A549 (cell line): ENCODE measurements at regions not wholly inside any gene's neighbourhood (a gene's known extent, or its start where the extent isn't known, plus 50 kb on each side); places are given as distances from the start of the nearest gene placed in this dataset.
A peak's percentile ranks its signal among the peaks of the same experiment; 100 is the strongest.

Experiments
- ATAC-seq, 2 experiments: fragments of 200-7000 bp in 1 of 2; fragments of >200 bp in 1 of 2; cut with Nextera tagmentation in 1 of 2; cut with Tn5 transposase in 1 of 2; 3 replicates each; pipeline versions ENCODE4 v1.8.0 to v1.9.1; 2018 to 2020; ENCODE audit warnings: mild to moderate bottlenecking in 1 of 2, moderate library complexity in 1 of 2
- CTCF ChIA-PET: fragments of 300-600 bp; sonication (Branson Sonifier 250); formaldehyde crosslinking; extraction: SDS; loops from one replicate; lab custom pipeline; 2021; ENCODE audit warnings: antibody characterized with exemption, inconsistent platforms; lab: Yijun Ruan, JAX
- POLR2A ChIA-PET: fragments of 350-600 bp; formaldehyde crosslinking; extraction: SDS; loops from one replicate; lab custom pipeline; 2021; ENCODE audit warnings: antibody characterized with exemption, inconsistent platforms; lab: Yijun Ruan, JAX
- DNase-seq, 2 experiments: peaks; one replicate each; pipeline versions ENCODE4 v3.0.0 to v3.0.0-alpha.2; 2011 to 2016; ENCODE audit warnings: low read depth in 1 of 2, low spot score in 1 of 2
- FAIRE-seq: peaks from 2 replicates; lab custom pipeline; 2011; peaks lifted over from hg19 to GRCh38; lab: Jason Lieb, UNC
- H3K27ac ChIP-seq, 2 experiments: fragments of >200 bp; sonication (Bioruptor Twin); formaldehyde crosslinking; 3 replicates each; pipeline ENCODE4 v1.5.1; 2016 to 2017
- H3K4me1 ChIP-seq: fragments of >200 bp; sonication (Bioruptor Twin); formaldehyde crosslinking; 3 replicates; pipeline ENCODE4 v1.6.1; 2016
- H3K4me2 ChIP-seq: fragments of >200 bp; sonication (Bioruptor Twin); formaldehyde crosslinking; 3 replicates; pipeline ENCODE4 v1.6.1; 2016
- H3K4me3 ChIP-seq: fragments of >200 bp; sonication (Bioruptor Twin); formaldehyde crosslinking; 3 replicates; pipeline ENCODE4 v1.5.1; 2016
- H3K9me3 ChIP-seq: fragments of >200 bp; sonication (Bioruptor Twin); formaldehyde crosslinking; 3 replicates; pipeline ENCODE4 v1.6.1; 2016
- BHLHE40 ChIP-seq: IDR thresholded peaks from 2 replicates; pipeline ENCODE4 v1.6.1; 2012; ENCODE audit warnings: low read depth, low read length, inconsistent platforms
- CHD4 ChIP-seq: fragments of 200-600 bp; sonication (generic); IDR thresholded peaks from 2 replicates; pipeline ENCODE4 v1.6.1; 2016; ENCODE audit warnings: antibody characterized with exemption, mild to moderate bottlenecking, borderline replicate concordance
- FOSL2 ChIP-seq, 2 experiments: fragments of 450-650 bp in 1 of 2; fragments of >200 bp in 1 of 2; sonication (Bioruptor Twin) in 1 of 2; formaldehyde crosslinking; IDR thresholded peaks; 2 replicates each; pipeline versions ENCODE4 v1.5.0 to v1.6.1; 2016 to 2020; ENCODE audit warnings: mild to moderate bottlenecking in 1 of 2, moderate library complexity in 1 of 2
- HOXA7 ChIP-seq: fragments of 250-450 bp; sonication (Bioruptor Pico); IDR thresholded peaks from 2 replicates; pipeline ENCODE4 v1.5.0; 2020; ENCODE audit warnings: mild to moderate bottlenecking, moderate library complexity
- HOXB13 ChIP-seq: fragments of 250-450 bp; sonication (Bioruptor Pico); IDR thresholded peaks from 2 replicates; pipeline ENCODE4 v1.5.0; 2020; ENCODE audit warnings: low read depth, mild to moderate bottlenecking, moderate library complexity
- HOXB5 ChIP-seq: fragments of 250-450 bp; sonication (Bioruptor Pico); IDR thresholded peaks from 2 replicates; pipeline ENCODE4 v1.5.0; 2020; ENCODE audit warnings: mild to moderate bottlenecking, moderate library complexity
- JUNB ChIP-seq: fragments of >200 bp; sonication (Bioruptor Twin); formaldehyde crosslinking; IDR thresholded peaks from 2 replicates; pipeline ENCODE4 v1.6.1; 2016
- KDM1A ChIP-seq: fragments of 200-600 bp; sonication (generic); IDR thresholded peaks from 2 replicates; pipeline ENCODE4 v1.6.1; 2016; ENCODE audit warnings: low read depth, mild to moderate bottlenecking
- NPAS2 ChIP-seq: fragments of 250-450 bp; sonication (Bioruptor Pico); IDR thresholded peaks from 2 replicates; pipeline ENCODE4 v1.8.0; 2022; ENCODE audit warnings: mild to moderate bottlenecking, moderate library complexity, borderline replicate concordance
- POLR2A ChIP-seq: IDR thresholded peaks from 2 replicates; pipeline ENCODE4 v1.6.1; 2012; ENCODE audit warnings: mild to moderate bottlenecking, low read length
- RFX5 ChIP-seq: fragments of 450-650 bp; IDR thresholded peaks from 2 replicates; pipeline ENCODE4 v1.7.1; 2014; ENCODE audit warnings: antibody characterized with exemption, mild to moderate bottlenecking, moderate library complexity
- RNF2 ChIP-seq: fragments of 200-600 bp; sonication (generic); IDR thresholded peaks from 2 replicates; pipeline ENCODE4 v1.6.1; 2016; ENCODE audit warnings: low read depth, mild to moderate bottlenecking, antibody characterized with exemption, moderate library complexity, borderline replicate concordance
- ZC3H11A ChIP-seq: fragments of 450-650 bp; IDR thresholded peaks from 2 replicates; pipeline ENCODE4 v1.6.1; 2014; ENCODE audit warnings: antibody characterized with exemption, mild to moderate bottlenecking
- WGBS: methylation state at CpG from one replicate; pipeline ENCODE4 v1.1.6; 2017; ENCODE audit errors: missing lambda C conversion rate; 5-methylcytosine and 5-hydroxymethylcytosine counted together
- TF ChIP-seq, protein P1 (sequence below): fragments of >200 bp; sonication (Bioruptor Twin); formaldehyde crosslinking; IDR thresholded peaks from 2 replicates; pipeline ENCODE4 v1.6.1; 2016
- TF ChIP-seq, protein P2 (sequence below): fragments of 150-350 bp; IDR thresholded peaks from 2 replicates; pipeline ENCODE4 v1.6.1; 2014; ENCODE audit warnings: low read depth, mild to moderate bottlenecking, low read length
- TF ChIP-seq, protein P3 (sequence below): fragments of 450-650 bp; IDR thresholded peaks from 2 replicates; pipeline ENCODE4 v1.6.1; 2014; ENCODE audit warnings: antibody characterized with exemption
- TF ChIP-seq, protein P4 (sequence below): IDR thresholded peaks from 2 replicates; pipeline ENCODE4 v1.6.1; 2012; ENCODE audit warnings: low read depth, borderline replicate concordance
- TF ChIP-seq, protein P5 (sequence below): fragments of 250-450 bp; sonication (Bioruptor Pico); IDR thresholded peaks from 2 replicates; pipeline ENCODE4 v1.5.0; 2021; ENCODE audit warnings: mild to moderate bottlenecking, moderate library complexity, borderline replicate concordance

DNA sequence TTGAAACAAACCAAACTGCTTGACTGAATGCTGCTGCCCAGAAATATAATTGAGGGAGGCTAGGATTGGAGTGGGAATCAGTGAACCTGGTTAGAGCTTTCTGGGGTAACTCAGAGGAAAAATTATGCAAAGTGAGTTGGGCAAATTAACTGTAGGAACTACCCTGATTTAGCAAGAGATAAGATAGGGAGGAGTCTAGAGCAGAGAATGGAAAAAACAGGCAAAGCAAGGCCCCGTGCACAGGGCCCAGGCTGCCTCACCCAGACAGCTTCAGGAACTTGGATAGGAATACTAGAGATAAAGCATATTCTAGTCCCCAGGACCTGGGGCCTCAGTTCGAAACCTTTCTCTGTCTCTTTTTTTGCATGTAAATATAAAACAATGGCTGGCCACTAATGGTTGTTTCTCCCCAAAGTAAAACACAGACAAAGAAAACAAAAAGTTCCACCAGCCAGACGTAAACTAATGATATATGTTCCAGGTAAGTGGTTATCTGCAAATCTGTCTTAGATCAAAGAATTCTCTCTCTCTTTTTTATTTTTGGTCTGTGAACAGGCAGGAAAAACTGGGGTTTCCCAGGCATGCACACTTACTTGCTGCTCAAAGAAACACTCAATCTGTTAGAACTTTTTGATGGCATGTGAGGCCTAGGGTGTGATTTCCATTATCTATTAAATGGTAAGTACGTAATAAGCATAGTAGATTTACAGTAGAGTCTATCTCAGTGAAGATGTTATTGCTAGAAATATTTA, 168.1 kb upstream of the MAP3K1 start:
- no peak for ATAC-seq
- WGBS, result 87% methylated on average over 4 of the region's 4 CpGs
- CTCF ChIA-PET, result interaction anchor here (1.1 kb wide), 1 partner anchor 192 kb away, joined by 3 read pairs; no protein-coding TSS in a partner anchor
- POLR2A ChIA-PET, result no interaction called here
- H3K4me3 ChIP-seq, result no peak overlapping the region
- no peaks in the 10 kb centered on the region; the same call in 2 of the 3 replicates for H3K4me1 ChIP-seq
- H3K27ac ChIP-seq, result no peak overlapping the region
- H3K4me2 ChIP-seq, result no peak overlapping the region
- DNase-seq, result no peak
- TF ChIP-seq, protein P1, sequence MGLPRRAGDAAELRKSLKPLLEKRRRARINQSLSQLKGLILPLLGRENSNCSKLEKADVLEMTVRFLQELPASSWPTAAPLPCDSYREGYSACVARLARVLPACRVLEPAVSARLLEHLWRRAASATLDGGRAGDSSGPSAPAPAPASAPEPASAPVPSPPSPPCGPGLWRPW, result no peak
- TF ChIP-seq NPAS2 (no peak), JUNB (no peak), RNF2 (no peak), CHD4 (no peak), ZC3H11A (no peak)
- FAIRE-seq, result no peak
- no peaks in the 10 kb centered on the region for H3K9me3 ChIP-seq

DNA sequence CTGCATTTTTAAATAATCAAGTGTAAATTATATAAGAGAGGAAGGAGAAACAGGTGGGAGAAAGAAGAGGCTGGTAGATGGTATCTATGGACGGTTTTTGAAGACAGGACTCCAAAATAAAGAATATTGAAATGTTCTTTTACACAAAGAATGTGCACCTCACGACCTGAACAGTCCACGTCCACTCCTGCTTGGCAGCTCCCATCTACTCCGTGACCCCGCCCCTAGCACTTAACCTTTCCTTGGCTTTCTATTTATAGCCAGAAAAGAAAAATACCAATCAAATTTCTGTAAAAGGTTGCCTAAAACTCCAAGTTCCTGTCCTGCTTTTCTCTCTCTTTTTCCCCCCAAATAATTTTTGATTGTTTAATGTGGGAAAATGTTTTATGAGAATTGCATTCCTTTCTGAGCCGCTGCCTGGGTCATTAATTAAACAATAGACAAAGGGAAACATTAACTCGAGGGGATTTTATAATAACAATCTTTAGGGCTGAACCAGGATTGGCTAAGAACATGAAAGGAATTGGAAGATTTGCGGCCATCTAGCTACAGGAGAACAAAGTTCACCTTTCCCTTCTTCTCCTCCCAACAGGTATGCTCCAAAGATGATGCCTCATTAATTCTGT, 173.6 kb upstream of the MAP3K1 start:
- ChIA-PET POLR2A (no interaction called here), CTCF (no interaction called here)
- no peaks in the 10 kb centered on the region for H3K9me3 ChIP-seq
- TF ChIP-seq HOXB13 (CRISPR knock-in tag) (no peak), RFX5 (no peak)
- TF ChIP-seq, protein P2, sequence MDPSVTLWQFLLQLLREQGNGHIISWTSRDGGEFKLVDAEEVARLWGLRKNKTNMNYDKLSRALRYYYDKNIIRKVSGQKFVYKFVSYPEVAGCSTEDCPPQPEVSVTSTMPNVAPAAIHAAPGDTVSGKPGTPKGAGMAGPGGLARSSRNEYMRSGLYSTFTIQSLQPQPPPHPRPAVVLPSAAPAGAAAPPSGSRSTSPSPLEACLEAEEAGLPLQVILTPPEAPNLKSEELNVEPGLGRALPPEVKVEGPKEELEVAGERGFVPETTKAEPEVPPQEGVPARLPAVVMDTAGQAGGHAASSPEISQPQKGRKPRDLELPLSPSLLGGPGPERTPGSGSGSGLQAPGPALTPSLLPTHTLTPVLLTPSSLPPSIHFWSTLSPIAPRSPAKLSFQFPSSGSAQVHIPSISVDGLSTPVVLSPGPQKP, result no peak
- ATAC-seq, result no peak
- peak overlapping the region; percentile 25; the same call in 2 of the 3 replicates for H3K4me2 ChIP-seq
- WGBS, result 43% methylated on average over 8 of the region's 8 CpGs
- H3K4me1 ChIP-seq, result peaks cover 33% of the 10 kb centered on the region
- no peak for FAIRE-seq
- DNase-seq, result no peak
- H3K27ac ChIP-seq, result peak overlapping the region in 1 of 2 experiments; percentile 38; a peak in 1 of 6 replicates
- no peak overlapping the region for H3K4me3 ChIP-seq

DNA sequence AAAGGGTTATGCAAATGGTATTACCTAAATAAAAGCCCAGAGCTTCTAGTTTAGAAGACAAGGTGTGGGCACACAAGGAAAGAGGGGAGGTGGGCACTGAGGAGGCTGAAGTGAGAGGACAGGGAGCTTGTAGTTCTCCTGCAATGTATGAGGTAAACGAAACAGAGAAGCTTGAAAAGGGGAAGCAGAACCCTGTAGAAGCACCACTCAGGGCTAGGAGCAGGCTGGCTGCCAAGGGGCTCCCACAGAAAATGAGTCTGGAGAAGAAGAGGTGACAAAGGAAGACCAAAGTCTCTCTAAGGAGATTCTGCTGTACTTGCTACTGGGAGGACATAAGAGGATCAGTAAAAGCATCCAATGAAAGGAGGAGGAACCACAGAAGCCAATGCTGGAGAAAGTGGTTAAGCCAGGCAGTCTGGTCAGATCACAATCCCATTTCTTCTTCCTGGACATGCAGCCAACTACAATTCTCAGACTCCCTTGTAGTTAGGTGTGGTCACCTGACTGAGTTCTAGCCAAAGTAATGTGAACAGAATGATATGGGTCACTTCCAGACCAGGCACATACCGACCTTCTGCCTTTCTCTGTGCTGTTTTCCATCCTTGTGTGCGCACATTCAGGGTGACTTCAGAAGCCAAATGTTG, 174.5 kb upstream of the MAP3K1 start:
- CTCF ChIA-PET, result no interaction called here
- ATAC-seq, result no peak
- no peaks in the 10 kb centered on the region for H3K9me3 ChIP-seq
- H3K4me2 ChIP-seq, result no peak overlapping the region
- peaks cover 39% of the 10 kb centered on the region for H3K4me1 ChIP-seq
- TF ChIP-seq HOXA7 (CRISPR knock-in tag), result no peak
- TF ChIP-seq POLR2A, result no peak
- TF ChIP-seq, protein P3, sequence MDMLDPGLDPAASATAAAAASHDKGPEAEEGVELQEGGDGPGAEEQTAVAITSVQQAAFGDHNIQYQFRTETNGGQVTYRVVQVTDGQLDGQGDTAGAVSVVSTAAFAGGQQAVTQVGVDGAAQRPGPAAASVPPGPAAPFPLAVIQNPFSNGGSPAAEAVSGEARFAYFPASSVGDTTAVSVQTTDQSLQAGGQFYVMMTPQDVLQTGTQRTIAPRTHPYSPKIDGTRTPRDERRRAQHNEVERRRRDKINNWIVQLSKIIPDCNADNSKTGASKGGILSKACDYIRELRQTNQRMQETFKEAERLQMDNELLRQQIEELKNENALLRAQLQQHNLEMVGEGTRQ, result no peak
- TF ChIP-seq FOSL2 (IDR thresholded peaks at IDR 0.05), result no peak
- TF ChIP-seq FOSL2 (CRISPR knock-in tag; IDR thresholded peaks at IDR 0.05), result no peak
- TF ChIP-seq, protein P4, sequence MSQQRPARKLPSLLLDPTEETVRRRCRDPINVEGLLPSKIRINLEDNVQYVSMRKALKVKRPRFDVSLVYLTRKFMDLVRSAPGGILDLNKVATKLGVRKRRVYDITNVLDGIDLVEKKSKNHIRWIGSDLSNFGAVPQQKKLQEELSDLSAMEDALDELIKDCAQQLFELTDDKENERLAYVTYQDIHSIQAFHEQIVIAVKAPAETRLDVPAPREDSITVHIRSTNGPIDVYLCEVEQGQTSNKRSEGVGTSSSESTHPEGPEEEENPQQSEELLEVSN, result no peak
- TF ChIP-seq KDM1A, result no peak
- no peak for TF ChIP-seq JUNB
- TF ChIP-seq, protein P5, sequence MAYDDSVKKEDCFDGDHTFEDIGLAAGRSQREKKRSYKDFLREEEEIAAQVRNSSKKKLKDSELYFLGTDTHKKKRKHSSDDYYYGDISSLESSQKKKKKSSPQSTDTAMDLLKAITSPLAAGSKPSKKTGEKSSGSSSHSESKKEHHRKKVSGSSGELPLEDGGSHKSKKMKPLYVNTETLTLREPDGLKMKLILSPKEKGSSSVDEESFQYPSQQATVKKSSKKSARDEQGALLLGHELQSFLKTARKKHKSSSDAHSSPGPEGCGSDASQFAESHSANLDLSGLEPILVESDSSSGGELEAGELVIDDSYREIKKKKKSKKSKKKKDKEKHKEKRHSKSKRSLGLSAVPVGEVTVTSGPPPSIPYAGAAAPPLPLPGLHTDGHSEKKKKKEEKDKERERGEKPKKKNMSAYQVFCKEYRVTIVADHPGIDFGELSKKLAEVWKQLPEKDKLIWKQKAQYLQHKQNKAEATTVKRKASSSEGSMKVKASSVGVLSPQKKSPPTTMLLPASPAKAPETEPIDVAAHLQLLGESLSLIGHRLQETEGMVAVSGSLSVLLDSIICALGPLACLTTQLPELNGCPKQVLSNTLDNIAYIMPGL, result no peak
- no peak for TF ChIP-seq BHLHE40
- no peak for TF ChIP-seq HOXB5 (CRISPR knock-in tag)
- no peak overlapping the region for H3K4me3 ChIP-seq
- POLR2A ChIA-PET, result no interaction called here
- 56% methylated on average over 3 of the region's 3 CpGs for WGBS
- FAIRE-seq, result no peak
- no peak for DNase-seq
- H3K27ac ChIP-seq, result peak overlapping the region in 1 of 2 experiments; percentile 47; a peak in 2 of 6 replicates
